ENCODE measurements at regions not wholly inside any gene's neighbourhood (a gene's known extent, or its start where the extent isn't known, plus 50 kb on each side); places are given as distances from the start of the nearest gene placed in this dataset.

DNA sequence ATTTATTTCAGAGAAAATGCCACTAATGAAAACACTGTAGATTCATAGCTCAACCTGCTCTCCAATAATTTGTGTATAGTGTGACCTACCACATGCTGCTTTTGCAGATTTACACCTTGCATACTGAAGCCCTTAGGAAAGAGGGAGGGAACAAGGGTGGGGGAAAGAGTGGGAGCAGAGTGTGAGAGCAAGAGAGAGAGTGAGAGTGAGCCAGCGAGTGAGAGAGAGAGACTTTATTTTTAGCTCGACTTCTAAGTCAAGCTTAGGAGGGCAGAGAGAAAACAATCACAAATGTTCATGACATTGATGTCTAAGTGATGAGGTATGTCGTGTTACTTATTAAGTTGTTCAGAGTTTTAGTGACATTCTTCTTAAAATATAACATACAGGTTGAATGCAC lies 112.5 kb upstream of the HAND2 start:
- Histone ChIP-seq H2BK5ac (ENCODE audit: low read depth, low read length) (no peak overlapping the region), H4K91ac (replicated peaks; ENCODE audit: insufficient read length, low read length) (no peak overlapping the region), H3K56ac (replicated peaks; ENCODE audit: insufficient read length, low read depth, low read length) (no peak overlapping the region), H3K23me2 (ENCODE audit: low read depth, low read length) (no peaks in the 10 kb centered on the region), H3K4me2 (ENCODE audit: insufficient read depth in 1 of 2, low read depth in 2 of 2, low read length in 2 of 2) (no peak overlapping the region), H3K4ac (replicated peaks; ENCODE audit: insufficient read length, low read depth, low read length) (no peak overlapping the region), H3K4me1 (replicated peaks in 1 of 4; ENCODE audit: control insufficient read depth in 3 of 4, insufficient read depth in 4 of 4, low read length in 3 of 4) (peaks cover 0 to 3% (median 0%) of the 10 kb centered on the region in 4 experiments; a peak in 2 of 7 replicates), H4K5ac (ENCODE audit: insufficient read length, low read depth, low read length) (no peak overlapping the region), H2AFZ (ENCODE audit: low read length) (no peak overlapping the region), H3K79me1 (ENCODE audit: low read depth, low read length) (no peaks in the 10 kb centered on the region), H3K36me3 (ENCODE audit: control insufficient read depth in 2 of 4, insufficient read depth in 4 of 4, low read length in 3 of 4) (no peaks in the 10 kb centered on the region), H3K9me3 (ENCODE audit: insufficient read depth in 2 of 2, low read depth in 1 of 2, low read length in 1 of 2) (no peaks in the 10 kb centered on the region), H3K27ac (ENCODE audit: low read depth, low read length) (no peak overlapping the region), H2BK20ac (ENCODE audit: low read length) (no peak overlapping the region), H3K4me3 (ENCODE audit: extremely low read depth in 1 of 4, insufficient read depth in 2 of 4, low read depth in 3 of 4, low read length in 4 of 4) (no peak overlapping the region), H2BK15ac (ENCODE audit: low read length) (no peak overlapping the region), H2BK12ac (ENCODE audit: low read depth, low read length) (no peak overlapping the region), H2AK5ac (ENCODE audit: low read depth, low read length) (no peak overlapping the region), H4K20me1 (replicated peaks in 1 of 2; ENCODE audit: control insufficient read depth in 1 of 2, insufficient read depth in 2 of 2, low read length in 2 of 2) (no peaks in the 10 kb centered on the region), H3K79me2 (ENCODE audit: control insufficient read depth in 1 of 2, insufficient read depth in 2 of 2, low read length in 2 of 2) (no peaks in the 10 kb centered on the region), H3K27me3 (replicated peaks in 1 of 4; ENCODE audit: control insufficient read depth in 3 of 4, extremely low read depth in 1 of 4, insufficient read depth in 3 of 4, low read length in 3 of 4) (no peaks in the 10 kb centered on the region), H2BK120ac (replicated peaks; ENCODE audit: low read depth, low read length) (no peak overlapping the region), H3K14ac (ENCODE audit: insufficient read length) (no peak overlapping the region), H4K8ac (ENCODE audit: extremely low read depth, insufficient read depth, low read length) (no peak overlapping the region), H3K23ac (ENCODE audit: insufficient read length) (no peak overlapping the region), H3K18ac (ENCODE audit: extremely low read depth, low read length) (no peak overlapping the region), H3K9ac (replicated peaks in 1 of 4; ENCODE audit: extremely low read depth in 1 of 4, low read depth in 3 of 4, low read length in 3 of 4) (no peak overlapping the region)
- ChIA-PET POLR2A (ENCODE audit: partially characterized antibody) (no interaction called here), CTCF (ENCODE audit: partially characterized antibody) (interaction anchor here (0.6 to 1.0 kb wide), 5 partner anchors 11 to 110 kb away, joined by 3 to 5 read pairs (median 3); no protein-coding TSS in a partner anchor)
- DNase-seq (ENCODE audit: low read depth in 1 of 2, low spot score in 2 of 2), result no peak
- WGBS, 2 experiments (ENCODE audit: extremely low coverage in 1 of 2, insufficient coverage in 1 of 2, insufficient read length in 1 of 2, insufficient replicate concordance in 2 of 2, low coverage in 1 of 2, low lambda C conversion rate in 2 of 2, missing lambda C conversion rate in 1 of 2), result 44% methylated on average over 3 of the region's 3 CpGs; no CpG with 5 or more reads in 1 of the 2 experiments
- FAIRE-seq, result no peak
- TF ChIP-seq TAF7 (optimal IDR thresholded peaks at IDR 0.05; ENCODE audit: borderline replicate concordance, low read depth, low read length) (no peak), YY1 (IDR thresholded peaks at IDR 0.05; ENCODE audit: low read depth, low read length) (no peak), BRCA1 (IDR thresholded peaks at IDR 0.05; ENCODE audit: low read depth, low read length) (no peak), BCL11A (IDR thresholded peaks at IDR 0.05; ENCODE audit: low read depth in 2 of 2, low read length in 2 of 2) (no peak), ZNF274 (IDR thresholded peaks at IDR 0.05; ENCODE audit: borderline replicate concordance, extremely low read depth, low read length) (no peak), TBP (IDR thresholded peaks at IDR 0.05; ENCODE audit: low read depth, low read length) (no peak), RFX5 (IDR thresholded peaks at IDR 0.05; ENCODE audit: borderline replicate concordance, low read depth, low read length) (no peak), MAX (IDR thresholded peaks at IDR 0.05) (no peak), CBX5 (IDR thresholded peaks at IDR 0.05; ENCODE audit: low read depth, low read length) (no peak), SAP30 (IDR thresholded peaks at IDR 0.05; ENCODE audit: insufficient read depth, insufficient replicate concordance, low read length) (no peak), KDM4A (IDR thresholded peaks at IDR 0.05; ENCODE audit: low read depth, low read length, severe bottlenecking) (no peak), RXRA (IDR thresholded peaks at IDR 0.05; ENCODE audit: insufficient read depth, low read depth, low read length) (no peak), JUND (IDR thresholded peaks at IDR 0.05; ENCODE audit: low read length) (no peak)
- TF ChIP-seq, protein P1, sequence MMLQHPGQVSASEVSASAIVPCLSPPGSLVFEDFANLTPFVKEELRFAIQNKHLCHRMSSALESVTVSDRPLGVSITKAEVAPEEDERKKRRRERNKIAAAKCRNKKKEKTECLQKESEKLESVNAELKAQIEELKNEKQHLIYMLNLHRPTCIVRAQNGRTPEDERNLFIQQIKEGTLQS (IDR thresholded peaks at IDR 0.05; ENCODE audit: insufficient read depth, low read depth, low read length), result no peak
